GM18498 (cell line): ENCODE measurements at regions not wholly inside any gene's neighbourhood (a gene's known extent, or its start where the extent isn't known, plus 50 kb on each side); places are given as distances from the start of the nearest gene placed in this dataset.

Source experiments
- ATAC-seq: cut with Tn5 transposase; IDR thresholded peaks from one replicate; pipeline ENCODE4 v1.9.1; 2021; ENCODE audit warnings: mild to moderate bottlenecking, moderate library complexity; ENCODE audit not compliant: unreplicated experiment

GRCh38 chr5:61735531-61735930, 403.5 kb downstream of the ZSWIM6 start:
- ATAC-seq = no peak

- ATAC-seq = no peak
These were observed 403.9 kb downstream of the ZSWIM6 start for GRCh38 chr5:61735995-61736394.

GRCh38 chr5:61737301-61737963, 405.4 kb downstream of the ZSWIM6 start:
- ATAC-seq = no peak

- ATAC-seq = no peak
These were observed 405.9 kb downstream of the ZSWIM6 start for GRCh38 chr5:61737964-61738340.

- ATAC-seq = no peak
These were observed 406.4 kb downstream of the ZSWIM6 start for GRCh38 chr5:61738446-61738845.

GRCh38 chr5:61744690-61745619, 412.9 kb downstream of the ZSWIM6 start:
- no peak for ATAC-seq

- ATAC-seq = no peak
These were observed 414.9 kb downstream of the ZSWIM6 start for GRCh38 chr5:61746831-61747575.

GRCh38 chr5:61748121-61748520, 416.1 kb downstream of the ZSWIM6 start:
- ATAC-seq = no peak

- no peak for ATAC-seq
These were observed 416.6 kb downstream of the ZSWIM6 start for GRCh38 chr5:61748651-61749050.

- ATAC-seq = no peak
These were observed 420.5 kb downstream of the ZSWIM6 start for GRCh38 chr5:61752588-61752987.

- ATAC-seq = no peak
These were observed 422.7 kb downstream of the ZSWIM6 start for GRCh38 chr5:61754792-61755191.

GRCh38 chr5:61755726-61756222, 423.7 kb downstream of the ZSWIM6 start:
- ATAC-seq = no peak

GRCh38 chr5:61758711-61759110, 426.7 kb downstream of the ZSWIM6 start:
- ATAC-seq = no peak

- ATAC-seq = no peak
These were observed 433.4 kb downstream of the ZSWIM6 start for GRCh38 chr5:61765471-61765870.

- no peak for ATAC-seq
These were observed 434.1 kb downstream of the ZSWIM6 start for GRCh38 chr5:61766141-61766540.

- no peak for ATAC-seq
These were observed 435.4 kb downstream of the ZSWIM6 start for GRCh38 chr5:61767231-61768080.

GRCh38 chr5:61768692-61769281, 436.7 kb downstream of the ZSWIM6 start:
- peak; percentile 97 for ATAC-seq

GRCh38 chr5:61771062-61771461, 439.0 kb downstream of the ZSWIM6 start:
- ATAC-seq = no peak

- no peak for ATAC-seq
These were observed 439.8 kb downstream of the ZSWIM6 start for GRCh38 chr5:61771808-61772207.

- no peak for ATAC-seq
These were observed 443.8 kb downstream of the ZSWIM6 start for GRCh38 chr5:61775901-61776300.
